Mucosa of descending colon (tissue), 3 donors: ENCODE measurements at regions not wholly inside any gene's neighbourhood (a gene's known extent, or its start where the extent isn't known, plus 50 kb on each side); places are given as distances from the start of the nearest gene placed in this dataset.
A peak's percentile ranks its signal among the peaks of the same experiment; 100 is the strongest.

Experiments
- ATAC-seq: fragments of 200-7000 bp; cut with Tn5 transposase; one replicate; pipeline ENCODE4 v1.9.1; 2020; ENCODE audit warnings: mild to moderate bottlenecking, moderate library complexity
- DNase-seq, 3 donors: peaks; one replicate each; pipeline ENCODE4 v3.0.0-alpha.2; 2020
- H3K36me3 ChIP-seq: fragments of 200-600 bp; one replicate; pipeline ENCODE4 v1.8.0; 2021; ENCODE audit warnings: low read depth, mild to moderate bottlenecking
- H3K4me1 ChIP-seq: fragments of 200-600 bp; one replicate; pipeline ENCODE4 v1.8.0; 2021; ENCODE audit warnings: low read depth, mild to moderate bottlenecking
- H3K4me3 ChIP-seq: fragments of 200-600 bp; one replicate; pipeline ENCODE4 v1.8.0; 2021; ENCODE audit warnings: mild to moderate bottlenecking
- H3K9me3 ChIP-seq: fragments of 200-600 bp; one replicate; pipeline ENCODE4 v1.8.0; 2021; ENCODE audit warnings: mild to moderate bottlenecking
- intact Hi-C, 2 donors: fragments of 100-400 bp; cut with DNase I in 1 of 2; cut with micrococcal nuclease in 1 of 2; formaldehyde crosslinking; loops; one replicate each; pipeline versions ENCODE4 v1.11.0 to v1.11.1; 2022; cut with DNase I, micrococcal nuclease
- TF ChIP-seq, protein P1 (sequence below): fragments of 200-600 bp; IDR thresholded peaks from one replicate; pipeline ENCODE4 v1.8.0; 2022; ENCODE audit warnings: antibody characterized with exemption, mild to moderate bottlenecking
- donor health status: DM: no; HTN: no; CAD: no; lungs with moderate emphysema.
- donor health status: DM: no; HTN: no; CAD: no.
- donor health status: DM: no; HTN: yes; CAD: no.

DNA sequence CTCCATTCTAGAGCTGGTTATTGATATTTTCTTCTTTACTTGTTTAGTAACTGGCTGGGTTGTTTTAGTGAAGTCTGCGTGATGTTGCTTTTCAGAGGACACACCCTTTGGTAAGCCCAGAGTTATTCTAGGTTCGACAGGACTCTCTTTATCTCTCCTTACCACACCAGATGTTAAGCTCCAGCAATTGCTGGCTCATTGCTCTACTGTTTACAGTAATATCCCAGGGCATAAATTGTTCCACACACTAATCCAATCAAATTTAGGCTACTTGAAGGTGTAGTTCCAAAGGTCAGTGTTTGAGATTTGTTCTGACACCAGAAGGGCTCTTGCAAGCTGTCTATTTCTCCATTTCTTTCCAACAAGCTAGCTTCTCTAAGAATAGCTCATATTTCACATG is 506.6 kb downstream of the NR4A2 start:
- intact Hi-C loops, result no loop called here
- Histone ChIP-seq H3K36me3 (no peaks in the 10 kb centered on the region), H3K9me3 (no peaks in the 10 kb centered on the region), H3K4me3 (no peak overlapping the region), H3K4me1 (peaks cover 5% of the 10 kb centered on the region)
- TF ChIP-seq, protein P1, sequence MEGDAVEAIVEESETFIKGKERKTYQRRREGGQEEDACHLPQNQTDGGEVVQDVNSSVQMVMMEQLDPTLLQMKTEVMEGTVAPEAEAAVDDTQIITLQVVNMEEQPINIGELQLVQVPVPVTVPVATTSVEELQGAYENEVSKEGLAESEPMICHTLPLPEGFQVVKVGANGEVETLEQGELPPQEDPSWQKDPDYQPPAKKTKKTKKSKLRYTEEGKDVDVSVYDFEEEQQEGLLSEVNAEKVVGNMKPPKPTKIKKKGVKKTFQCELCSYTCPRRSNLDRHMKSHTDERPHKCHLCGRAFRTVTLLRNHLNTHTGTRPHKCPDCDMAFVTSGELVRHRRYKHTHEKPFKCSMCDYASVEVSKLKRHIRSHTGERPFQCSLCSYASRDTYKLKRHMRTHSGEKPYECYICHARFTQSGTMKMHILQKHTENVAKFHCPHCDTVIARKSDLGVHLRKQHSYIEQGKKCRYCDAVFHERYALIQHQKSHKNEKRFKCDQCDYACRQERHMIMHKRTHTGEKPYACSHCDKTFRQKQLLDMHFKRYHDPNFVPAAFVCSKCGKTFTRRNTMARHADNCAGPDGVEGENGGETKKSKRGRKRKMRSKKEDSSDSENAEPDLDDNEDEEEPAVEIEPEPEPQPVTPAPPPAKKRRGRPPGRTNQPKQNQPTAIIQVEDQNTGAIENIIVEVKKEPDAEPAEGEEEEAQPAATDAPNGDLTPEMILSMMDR, result no peak
- DNase-seq (peak in 1 of 3 donors; percentile 9), ATAC-seq (peak; percentile 85)

DNA sequence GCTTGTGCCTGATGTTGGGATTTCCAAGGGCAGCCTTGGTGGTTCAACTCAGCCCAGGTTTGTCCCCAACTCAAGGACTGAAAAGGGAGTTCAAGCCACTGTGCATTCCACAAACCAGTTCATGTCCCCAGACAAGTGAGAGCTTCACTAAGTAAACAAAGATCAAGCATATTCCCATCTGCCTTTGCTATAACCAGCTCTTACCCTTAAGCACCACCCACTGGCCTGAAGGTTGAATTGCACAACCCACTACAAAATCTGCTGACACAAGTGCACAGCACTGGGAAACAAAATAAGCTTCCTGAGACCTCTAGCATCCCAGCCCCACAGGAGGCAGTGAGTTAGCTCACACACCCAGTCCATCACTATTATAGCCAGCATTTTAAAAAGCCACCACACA is 516.7 kb downstream of the NR4A2 start:
- TF ChIP-seq, protein P1, result no peak
- H3K9me3 ChIP-seq, result peaks cover 7% of the 10 kb centered on the region
- no peaks in the 10 kb centered on the region for H3K36me3 ChIP-seq
- ATAC-seq (peak; percentile 58), DNase-seq (peak in 1 of 3 donors; percentile 25)
- intact Hi-C loops, result no loop called here
- H3K4me1 ChIP-seq, result no peaks in the 10 kb centered on the region
- H3K4me3 ChIP-seq, result no peak overlapping the region

DNA sequence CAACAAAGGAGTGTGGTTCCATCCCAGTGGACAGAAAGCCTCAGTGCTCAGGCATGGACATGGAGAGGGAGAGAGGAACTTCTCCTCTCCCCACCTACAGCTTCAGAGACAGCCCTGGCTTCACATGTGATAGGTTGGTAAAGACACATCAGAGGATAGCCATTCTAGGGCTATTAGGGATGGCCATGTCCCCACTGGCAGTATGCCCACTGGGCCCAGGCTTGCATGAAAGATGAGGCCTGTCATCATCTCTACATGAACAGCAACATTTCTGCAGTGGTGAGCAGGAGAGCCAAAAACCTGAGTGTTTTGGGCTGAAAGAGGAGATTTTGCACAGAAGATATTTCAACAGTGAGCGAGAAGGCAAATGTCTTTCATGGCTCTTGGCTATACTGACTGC is 517.2 kb downstream of the NR4A2 start:
- no peaks in the 10 kb centered on the region for H3K36me3 ChIP-seq
- DNase-seq (no peak), ATAC-seq (no peak)
- no peaks in the 10 kb centered on the region for H3K4me1 ChIP-seq
- intact Hi-C loops, result no loop called here
- H3K9me3 ChIP-seq, result peaks cover 7% of the 10 kb centered on the region
- TF ChIP-seq, protein P1, result no peak
- H3K4me3 ChIP-seq, result no peak overlapping the region

- Histone ChIP-seq H3K36me3 (no peaks in the 10 kb centered on the region), H3K4me3 (no peak overlapping the region), H3K9me3 (no peaks in the 10 kb centered on the region), H3K4me1 (no peaks in the 10 kb centered on the region)
- TF ChIP-seq, protein P1, result no peak
- intact Hi-C loops, result no loop called here
- ATAC-seq (no peak), DNase-seq (no peak)
These were observed 522.1 kb downstream of the NR4A2 start for GRCh38 chr2:155810411-155810810.

DNA sequence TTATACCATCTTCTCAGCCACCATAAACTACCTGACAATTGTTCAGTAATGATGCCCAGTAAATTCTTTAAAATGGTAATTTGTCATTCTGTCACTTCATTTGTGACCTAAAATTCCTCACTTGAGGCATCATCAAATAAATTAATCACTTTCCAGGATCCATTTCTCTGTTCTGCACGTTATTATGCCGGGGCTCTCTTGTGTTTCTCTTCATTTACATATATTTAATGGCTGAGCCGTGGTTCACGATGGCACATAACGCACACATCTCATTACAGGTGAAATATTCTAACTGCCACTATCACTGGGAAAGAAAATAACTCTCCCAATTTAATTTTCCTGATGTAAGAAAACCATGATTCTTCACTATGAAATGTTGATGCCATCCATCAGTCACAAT is 529.6 kb downstream of the NR4A2 start:
- TF ChIP-seq, protein P1, result no peak
- intact Hi-C loops, result no loop called here
- no peak for ATAC-seq
- no peak overlapping the region for H3K4me3 ChIP-seq
- H3K9me3 ChIP-seq, result no peaks in the 10 kb centered on the region
- DNase-seq, result no peak
- no peaks in the 10 kb centered on the region for H3K36me3 ChIP-seq
- H3K4me1 ChIP-seq, result no peaks in the 10 kb centered on the region

DNA sequence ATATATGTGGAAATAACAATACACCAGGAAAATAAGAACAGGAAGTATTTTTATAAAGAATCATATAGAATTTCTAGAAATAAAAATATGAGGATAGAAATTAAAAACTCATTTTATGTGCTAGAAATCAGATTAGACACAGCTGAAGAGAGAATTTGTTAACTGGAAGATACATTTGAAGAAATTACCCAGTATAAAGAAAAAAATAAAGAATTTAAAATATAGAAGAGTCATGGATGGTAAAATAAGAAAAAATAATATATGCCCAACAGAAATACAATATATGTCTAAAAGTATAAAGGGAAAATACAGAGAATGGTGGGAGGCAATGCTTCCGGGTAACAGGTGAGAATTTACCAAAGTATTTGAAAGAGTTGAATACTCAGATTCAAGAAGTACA is 539.9 kb downstream of the NR4A2 start:
- TF ChIP-seq, protein P1, result no peak
- Histone ChIP-seq H3K36me3 (no peaks in the 10 kb centered on the region), H3K4me1 (no peaks in the 10 kb centered on the region), H3K4me3 (no peak overlapping the region), H3K9me3 (peaks cover 2% of the 10 kb centered on the region)
- intact Hi-C loops, result no loop called here
- no peak for ATAC-seq
- DNase-seq, result no peak
